ENCODE measurements at regions not wholly inside any gene's neighbourhood (a gene's known extent, or its start where the extent isn't known, plus 50 kb on each side); places are given as distances from the start of the nearest gene placed in this dataset.
"Not testable (repeated sequence)": the region's sequence is repeated elsewhere in the genome, so short reads cannot be mapped to it uniquely, and the experiment has no call there.

DNA sequence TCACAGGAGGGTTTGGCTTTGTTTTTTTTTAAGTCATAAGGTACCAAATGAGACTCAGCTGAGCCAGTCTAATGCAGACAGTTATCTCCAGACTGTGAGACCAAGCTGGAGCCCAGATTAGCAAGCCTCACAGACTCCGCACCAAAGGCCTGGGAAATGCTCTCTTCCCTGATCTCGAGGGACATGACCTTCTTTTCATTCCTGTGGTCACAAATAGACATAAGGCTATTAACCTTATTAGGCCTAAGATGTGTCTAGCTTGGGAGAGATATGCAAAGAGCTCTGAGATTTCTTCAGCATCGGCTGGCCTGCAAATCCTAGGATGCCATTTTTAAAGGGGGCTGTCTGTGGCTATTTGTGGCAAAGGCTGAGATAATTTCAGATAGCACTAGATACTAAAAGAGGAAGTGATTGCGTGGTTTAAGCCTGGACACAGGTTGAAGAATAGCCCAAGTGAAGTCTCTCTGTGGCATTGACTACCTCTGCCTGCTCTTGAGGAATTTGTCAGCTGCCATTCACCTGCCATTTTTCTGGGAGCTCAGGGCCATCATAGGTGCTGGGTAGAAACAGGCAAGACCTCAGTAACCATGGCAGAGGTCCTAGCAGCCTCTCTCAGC is 301.3 kb downstream of the SIPA1L2 start:
- DNase-seq (ENCODE audit: extremely low read depth, low read depth): no peak

GRCh38 chr1:232327899-232328298 is 302.0 kb downstream of the SIPA1L2 start:
- no peak for DNase-seq (ENCODE audit: extremely low read depth, low read depth)

DNA sequence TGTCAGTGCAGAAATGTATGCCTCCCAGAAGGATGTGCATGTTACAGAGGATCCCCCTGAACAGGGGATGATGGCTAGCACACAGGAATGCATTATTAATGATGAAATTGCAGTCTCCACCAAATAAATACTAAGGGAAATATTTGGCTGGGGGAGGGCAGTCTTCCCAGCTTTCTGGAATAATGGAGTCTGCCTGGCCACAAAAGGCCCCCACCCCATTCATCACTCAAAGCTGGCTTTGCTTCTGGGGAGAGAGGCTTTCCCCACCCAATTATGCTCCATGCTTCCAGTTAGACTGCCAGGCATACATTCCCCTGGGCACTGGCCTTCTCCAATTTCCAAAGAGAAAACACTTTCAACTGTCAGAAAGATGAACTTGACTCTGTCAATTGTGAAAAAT is 302.7 kb downstream of the SIPA1L2 start:
- no peak for DNase-seq (ENCODE audit: extremely low read depth, low read depth)

DNA sequence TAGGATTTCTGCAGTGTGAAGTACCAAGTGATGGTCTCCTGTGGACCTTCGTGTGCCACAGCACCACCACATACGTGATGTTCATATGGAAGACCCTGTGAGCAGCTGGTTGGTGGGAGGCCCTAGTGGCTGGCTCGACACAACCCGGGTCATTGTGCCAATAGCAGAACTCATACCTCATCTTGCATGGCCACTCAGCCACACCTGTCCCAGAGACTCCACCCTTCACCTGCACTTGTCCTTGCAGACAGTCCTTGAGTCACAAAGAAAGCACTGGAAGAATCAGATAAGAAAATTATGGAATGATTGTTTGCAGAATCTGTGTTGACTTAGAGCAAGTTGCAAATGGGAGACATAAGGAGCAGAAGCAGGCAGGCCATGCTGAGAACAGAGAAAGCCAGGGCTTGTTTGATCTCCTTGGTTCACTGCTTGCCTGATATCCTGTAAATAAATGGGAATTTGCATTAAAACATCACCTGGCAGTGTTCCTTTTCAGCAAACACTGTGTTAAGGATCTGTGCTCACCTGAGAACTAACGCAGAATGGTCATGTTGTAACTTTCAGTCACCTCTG is 307.7 kb downstream of the SIPA1L2 start:
- no peak for DNase-seq (ENCODE audit: extremely low read depth, low read depth)

DNA sequence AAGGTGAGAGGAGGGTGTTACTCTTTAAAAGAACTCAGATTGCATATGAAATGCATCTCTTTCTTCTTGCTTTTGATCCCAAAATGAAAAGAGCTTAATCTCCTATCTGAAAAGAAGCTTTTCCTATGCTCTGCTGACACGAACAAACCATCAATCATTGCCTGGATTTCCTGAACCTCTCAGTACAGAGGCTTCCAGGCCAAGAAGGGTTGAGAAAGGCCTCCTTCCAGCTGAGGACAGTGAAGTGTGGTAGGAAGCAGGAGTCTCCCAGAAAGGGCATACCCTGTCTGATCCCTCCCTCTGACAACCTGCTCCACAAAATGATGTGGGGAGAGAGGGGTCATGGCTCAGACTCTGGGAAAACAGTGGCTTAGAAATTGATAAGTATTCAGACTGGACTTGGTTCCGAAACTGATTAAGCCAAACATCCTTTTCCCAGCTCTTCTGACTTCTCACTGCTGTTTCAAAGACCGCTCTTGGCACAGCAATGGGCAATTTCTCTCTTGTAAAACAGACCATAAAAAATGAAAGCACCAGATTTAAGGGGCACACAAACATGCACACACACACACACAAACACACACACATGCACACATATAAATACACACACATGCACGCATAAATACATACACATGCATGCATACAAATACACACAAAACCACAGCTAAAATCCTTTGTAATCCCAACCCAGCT is 310.3 kb downstream of the SIPA1L2 start:
- no peak for DNase-seq (ENCODE audit: extremely low read depth, low read depth)

DNA sequence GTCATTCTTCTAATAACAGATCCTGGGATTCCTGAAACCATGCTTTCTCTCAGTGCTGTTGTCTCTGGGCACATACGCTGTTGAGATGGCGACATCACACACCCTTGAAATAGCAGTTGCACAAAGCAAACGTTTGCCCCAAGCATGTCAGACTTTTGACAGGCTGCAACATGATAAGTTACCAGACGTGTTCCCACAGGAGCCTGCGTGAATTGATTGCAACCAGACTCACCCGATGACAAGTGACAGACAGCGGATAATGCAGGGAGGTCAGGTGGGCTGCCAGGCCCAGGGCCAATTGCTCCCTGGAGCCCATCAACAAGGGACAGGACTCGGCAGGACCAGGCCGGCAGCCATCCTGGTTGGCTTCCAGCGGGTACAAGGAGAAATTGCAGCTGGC is 310.9 kb downstream of the SIPA1L2 start:
- DNase-seq (ENCODE audit: extremely low read depth, low read depth): no peak

GRCh38 chr1:232318143-232318542 is 311.8 kb downstream of the SIPA1L2 start:
- no peak for DNase-seq (ENCODE audit: extremely low read depth, low read depth)

GRCh38 chr1:232317350-232317749 is 312.6 kb downstream of the SIPA1L2 start:
- DNase-seq (ENCODE audit: extremely low read depth, low read depth): no peak

GRCh38 chr1:232316864-232317263 is 313.1 kb downstream of the SIPA1L2 start:
- no peak for DNase-seq (ENCODE audit: extremely low read depth, low read depth)

DNA sequence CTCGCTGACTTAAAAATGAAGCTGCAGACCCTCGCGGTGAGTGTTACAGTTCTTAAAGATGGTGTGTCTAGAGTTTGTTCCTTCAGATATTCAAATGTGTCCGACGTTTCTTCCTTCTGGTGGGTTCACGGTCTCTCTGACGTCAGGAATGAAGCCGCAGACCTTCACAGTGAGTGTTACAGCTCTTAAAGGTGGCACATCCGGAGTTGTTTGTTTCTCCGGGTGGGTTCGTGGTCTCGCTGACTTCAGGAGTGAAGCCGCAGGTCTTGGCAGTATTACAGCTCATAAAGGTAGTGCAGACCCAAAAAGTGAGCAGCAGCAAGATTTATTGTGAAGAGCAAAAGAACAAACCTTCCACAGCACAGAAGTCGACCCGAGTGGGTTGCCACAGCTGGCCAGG is 316.1 kb downstream of the SIPA1L2 start:
- DNase-seq (ENCODE audit: extremely low read depth, low read depth): not testable (repeated sequence)

DNA sequence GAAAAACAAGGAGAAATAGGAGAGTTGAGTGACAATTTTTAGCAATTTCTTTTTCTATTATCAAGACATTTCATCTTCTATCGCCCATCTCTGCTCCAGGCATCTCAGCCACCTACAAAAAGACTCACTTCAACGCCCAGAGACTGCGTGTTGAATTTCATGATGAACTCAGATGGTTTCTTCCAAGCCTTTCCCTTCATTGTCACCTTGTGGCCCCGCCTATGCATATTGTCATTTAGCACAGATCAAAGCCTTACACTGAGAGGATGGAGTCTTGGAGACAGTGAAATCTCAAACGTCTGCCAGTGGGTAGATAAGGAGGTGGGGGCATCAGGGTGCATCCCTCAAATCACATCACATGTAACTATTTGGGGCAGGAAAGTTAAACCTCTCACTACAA is 319.4 kb downstream of the SIPA1L2 start:
- no peak for DNase-seq (ENCODE audit: extremely low read depth, low read depth)

DNA sequence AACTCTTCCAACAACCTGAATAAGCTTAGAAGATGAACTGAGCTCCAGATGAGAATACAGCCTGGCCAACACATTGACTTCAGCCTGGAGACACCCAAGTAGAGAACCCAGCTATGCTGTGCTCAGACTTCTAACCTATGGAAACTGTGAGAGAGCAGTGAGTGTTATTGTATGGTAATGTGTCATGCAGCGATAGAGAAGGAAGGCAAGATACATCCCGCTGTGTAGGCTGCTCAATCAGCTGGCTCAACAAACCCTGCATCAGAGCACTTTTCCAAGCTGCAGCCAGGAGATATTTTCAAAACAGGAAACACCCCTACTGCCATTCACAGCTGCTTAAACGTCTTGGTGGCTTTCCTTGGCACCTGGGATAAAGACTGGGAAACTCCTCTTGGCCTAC is 321.3 kb downstream of the SIPA1L2 start:
- DNase-seq (ENCODE audit: extremely low read depth, low read depth): no peak

DNA sequence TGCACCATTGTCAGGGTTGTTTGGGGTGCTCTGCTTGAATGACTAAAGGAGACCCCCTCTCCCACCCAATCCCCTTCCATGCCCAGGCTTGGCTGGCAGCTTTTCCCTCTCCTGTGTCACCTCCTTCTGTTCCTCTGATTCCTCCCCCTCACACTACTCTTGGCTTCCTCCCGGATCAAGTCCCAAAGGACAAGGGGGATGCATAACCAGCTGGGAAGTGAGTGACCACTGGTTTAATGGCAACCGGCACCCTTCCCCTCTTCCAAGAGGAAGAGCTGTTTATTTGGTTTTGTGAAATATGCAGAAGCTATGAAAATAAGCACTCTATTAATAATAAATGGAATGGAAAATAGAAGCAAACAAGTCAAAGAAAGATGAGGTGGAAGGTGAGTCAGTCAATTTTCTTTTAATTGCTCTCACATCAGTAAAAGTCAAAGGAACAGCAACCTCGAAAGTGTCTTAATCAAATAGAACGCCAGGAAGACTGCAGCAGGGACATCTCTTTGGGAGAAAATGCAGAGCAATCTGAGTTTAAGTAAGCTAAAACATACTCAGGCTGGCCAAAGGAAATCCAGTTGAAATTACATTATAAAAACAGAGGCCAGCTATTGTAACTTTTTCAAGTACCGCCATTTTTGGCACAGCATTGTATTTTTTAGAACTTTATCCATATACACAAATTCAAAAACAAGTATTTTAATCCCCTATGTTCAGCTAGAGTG is 322.5 kb downstream of the SIPA1L2 start:
- DNase-seq (ENCODE audit: extremely low read depth, low read depth): no peak

GRCh38 chr1:232306269-232306961 is 323.5 kb downstream of the SIPA1L2 start:
- DNase-seq (ENCODE audit: extremely low read depth, low read depth): no peak

DNA sequence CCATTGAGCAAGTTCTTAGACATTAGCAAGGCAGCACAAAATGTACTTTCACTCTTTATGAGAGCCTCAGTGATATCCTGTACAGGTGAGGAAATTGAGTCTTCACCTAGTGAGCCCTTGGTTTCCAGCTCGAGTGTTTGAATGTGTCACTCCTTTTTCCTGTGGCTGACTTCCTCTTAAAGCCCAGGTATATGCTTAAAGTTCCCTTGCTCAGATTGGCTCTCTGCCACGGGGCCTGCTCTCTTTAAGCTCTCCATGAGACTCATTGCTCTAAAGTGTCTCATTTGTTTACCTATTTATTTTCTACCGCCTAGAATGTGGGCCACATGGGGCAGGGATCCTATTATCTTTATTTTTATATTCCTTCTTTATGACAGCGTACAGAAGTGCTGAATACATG is 324.9 kb downstream of the SIPA1L2 start:
- DNase-seq (ENCODE audit: extremely low read depth, low read depth): no peak

DNA sequence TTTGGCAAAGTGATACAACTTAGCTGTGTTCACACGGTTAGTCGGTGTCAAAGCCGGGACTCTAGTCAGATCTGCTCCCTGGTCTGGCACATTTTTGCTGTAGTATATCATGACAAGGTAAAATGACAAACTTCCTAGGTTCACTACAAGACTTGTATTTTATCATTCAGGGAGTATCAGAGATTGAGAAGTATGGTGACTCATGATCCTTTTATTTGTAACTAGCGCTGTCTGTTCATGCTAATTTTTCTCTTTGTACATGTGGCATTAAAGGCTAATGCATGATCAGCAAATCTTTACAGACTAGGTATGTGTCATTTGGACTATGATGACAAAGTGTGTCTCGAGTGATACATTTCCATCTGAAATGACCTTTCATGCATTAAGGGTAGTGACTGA is 326.7 kb downstream of the SIPA1L2 start:
- no peak for DNase-seq (ENCODE audit: extremely low read depth, low read depth)

DNA sequence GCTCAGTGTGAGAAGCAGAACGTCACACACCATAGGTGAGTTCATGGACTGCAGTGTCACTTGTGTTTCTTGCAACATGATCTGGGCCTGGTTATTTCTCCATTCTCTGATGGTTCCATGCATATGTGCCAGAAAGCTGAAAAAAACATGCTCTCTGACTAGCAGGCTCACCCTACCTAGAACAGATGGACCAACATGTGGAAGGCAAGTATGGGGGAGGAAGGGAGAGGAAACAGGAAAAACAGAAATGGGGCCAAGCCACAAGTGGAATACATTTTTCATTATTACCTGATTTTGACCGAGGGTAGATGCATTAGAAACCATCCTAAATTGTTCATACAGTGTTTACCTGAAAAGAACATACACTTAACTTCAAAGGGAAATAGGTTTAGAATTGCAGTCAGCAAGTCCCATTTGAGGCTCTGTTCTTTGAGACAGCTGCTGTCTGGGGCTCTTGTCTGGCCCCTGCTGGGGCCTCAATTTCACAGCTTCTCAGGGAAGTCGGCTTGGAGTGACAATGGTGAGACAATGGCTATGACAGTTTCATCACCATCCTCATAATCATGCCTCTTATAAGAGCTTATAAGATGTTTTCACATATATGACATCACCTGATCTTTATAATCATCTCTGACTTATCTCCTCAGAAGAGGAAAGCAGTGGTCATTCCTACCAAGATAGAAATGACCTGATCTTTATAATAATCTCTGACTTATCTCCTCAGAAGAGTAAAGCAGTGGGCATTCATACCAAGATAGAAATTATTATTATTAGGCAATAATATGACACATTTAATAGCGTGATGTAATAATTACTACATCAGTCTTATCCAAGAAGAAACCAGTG is 327.3 kb downstream of the SIPA1L2 start:
- DNase-seq (ENCODE audit: extremely low read depth, low read depth): no peak

GRCh38 chr1:232301246-232301645 is 328.7 kb downstream of the SIPA1L2 start:
- DNase-seq (ENCODE audit: extremely low read depth, low read depth): no peak

- DNase-seq (ENCODE audit: extremely low read depth, low read depth): no peak
Measured at GRCh38 chr1:232300466-232300865, 329.5 kb downstream of the SIPA1L2 start.

GRCh38 chr1:232296461-232296860 is 333.5 kb downstream of the SIPA1L2 start:
- no peak for DNase-seq (ENCODE audit: extremely low read depth, low read depth)
